ENCODE measurements at regions not wholly inside any gene's neighbourhood (a gene's known extent, or its start where the extent isn't known, plus 50 kb on each side); places are given as distances from the start of the nearest gene placed in this dataset.

DNA sequence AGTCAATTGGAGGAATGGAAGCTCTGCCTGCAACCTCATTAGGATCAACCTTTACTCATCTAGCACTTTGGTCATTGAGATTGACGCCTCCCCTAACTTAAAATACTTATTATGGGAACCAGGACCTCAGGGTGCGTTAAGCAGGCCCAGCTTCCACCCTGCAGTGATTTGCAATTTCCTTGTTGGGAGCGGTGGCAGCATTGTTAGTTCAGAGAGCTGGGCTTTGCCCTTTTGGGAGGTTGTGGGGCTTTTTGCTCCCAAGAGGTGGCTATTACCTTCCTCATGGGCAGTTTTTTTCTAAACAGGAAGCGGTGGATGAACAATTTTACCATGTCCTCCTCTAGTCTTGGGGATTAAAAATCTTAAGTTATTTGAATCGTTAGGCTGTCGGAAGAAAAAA is 60.9 kb downstream of the TMEM215 start:
- TF ChIP-seq, protein P1, sequence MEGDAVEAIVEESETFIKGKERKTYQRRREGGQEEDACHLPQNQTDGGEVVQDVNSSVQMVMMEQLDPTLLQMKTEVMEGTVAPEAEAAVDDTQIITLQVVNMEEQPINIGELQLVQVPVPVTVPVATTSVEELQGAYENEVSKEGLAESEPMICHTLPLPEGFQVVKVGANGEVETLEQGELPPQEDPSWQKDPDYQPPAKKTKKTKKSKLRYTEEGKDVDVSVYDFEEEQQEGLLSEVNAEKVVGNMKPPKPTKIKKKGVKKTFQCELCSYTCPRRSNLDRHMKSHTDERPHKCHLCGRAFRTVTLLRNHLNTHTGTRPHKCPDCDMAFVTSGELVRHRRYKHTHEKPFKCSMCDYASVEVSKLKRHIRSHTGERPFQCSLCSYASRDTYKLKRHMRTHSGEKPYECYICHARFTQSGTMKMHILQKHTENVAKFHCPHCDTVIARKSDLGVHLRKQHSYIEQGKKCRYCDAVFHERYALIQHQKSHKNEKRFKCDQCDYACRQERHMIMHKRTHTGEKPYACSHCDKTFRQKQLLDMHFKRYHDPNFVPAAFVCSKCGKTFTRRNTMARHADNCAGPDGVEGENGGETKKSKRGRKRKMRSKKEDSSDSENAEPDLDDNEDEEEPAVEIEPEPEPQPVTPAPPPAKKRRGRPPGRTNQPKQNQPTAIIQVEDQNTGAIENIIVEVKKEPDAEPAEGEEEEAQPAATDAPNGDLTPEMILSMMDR (IDR thresholded peaks at IDR 0.05), result no peak
- TF ChIP-seq POLR2A (IDR thresholded peaks at IDR 0.05) (no peak), EP300 (IDR thresholded peaks at IDR 0.05) (no peak)
